DMS79 treated with DMSO at 0.1 percent for 48 hours (cell line): ENCODE measurements at regions not wholly inside any gene's neighbourhood (a gene's known extent, or its start where the extent isn't known, plus 50 kb on each side); places are given as distances from the start of the nearest gene placed in this dataset.
"Not testable (repeated sequence)": the region's sequence is repeated elsewhere in the genome, so short reads cannot be mapped to it uniquely, and the experiment has no call there.

Experiments
- DNase-seq: peaks from one replicate; lab custom pipeline; 2025; lab: John Stamatoyannopoulos, UW

- no peak for DNase-seq
Measured at GRCh38 chr1:185434721-185435120, 117.7 kb upstream of the IVNS1ABP start.

- DNase-seq = no peak
Measured at GRCh38 chr1:185433667-185434066, 116.6 kb upstream of the IVNS1ABP start.

GRCh38 chr1:185432948-185433347 lies 115.9 kb upstream of the IVNS1ABP start:
- DNase-seq = no peak

GRCh38 chr1:185431612-185432011 lies 114.6 kb upstream of the IVNS1ABP start:
- no peak for DNase-seq

- not testable (repeated sequence) for DNase-seq
Measured at GRCh38 chr1:185429668-185430067, 112.6 kb upstream of the IVNS1ABP start.

GRCh38 chr1:185427776-185428175 lies 110.7 kb upstream of the IVNS1ABP start:
- DNase-seq = no peak

- DNase-seq = no peak
Measured at GRCh38 chr1:185427264-185427663, 110.2 kb upstream of the IVNS1ABP start.

GRCh38 chr1:185426848-185427247 lies 109.8 kb upstream of the IVNS1ABP start:
- no peak for DNase-seq

- DNase-seq = no peak
Measured at GRCh38 chr1:185425163-185425562, 108.1 kb upstream of the IVNS1ABP start.

- no peak for DNase-seq
Measured at GRCh38 chr1:185421485-185422107, 104.6 kb upstream of the IVNS1ABP start.

GRCh38 chr1:185420588-185421081 lies 103.6 kb upstream of the IVNS1ABP start:
- no peak for DNase-seq

- DNase-seq = no peak
Measured at GRCh38 chr1:185419718-185420117, 102.7 kb upstream of the IVNS1ABP start.

GRCh38 chr1:185418472-185418871 lies 101.4 kb upstream of the IVNS1ABP start:
- no peak for DNase-seq

GRCh38 chr1:185412385-185413087 lies 95.5 kb upstream of the IVNS1ABP start:
- no peak for DNase-seq

GRCh38 chr1:185409763-185410528 lies 92.9 kb upstream of the IVNS1ABP start:
- DNase-seq = no peak

- no peak for DNase-seq
Measured at GRCh38 chr1:185409345-185409744, 92.3 kb upstream of the IVNS1ABP start.

- DNase-seq = no peak
Measured at GRCh38 chr1:185408700-185409270, 91.7 kb upstream of the IVNS1ABP start.

GRCh38 chr1:185406691-185407009 lies 89.6 kb upstream of the IVNS1ABP start:
- DNase-seq = no peak

GRCh38 chr1:185406006-185406690 lies 89.1 kb upstream of the IVNS1ABP start:
- DNase-seq = no peak

- no peak for DNase-seq
Measured at GRCh38 chr1:185404907-185405568, 88.0 kb upstream of the IVNS1ABP start.

GRCh38 chr1:185404291-185404690 lies 87.2 kb upstream of the IVNS1ABP start:
- no peak for DNase-seq

- no peak for DNase-seq
Measured at GRCh38 chr1:185402930-185403329, 85.9 kb upstream of the IVNS1ABP start.
